Gastrocnemius medialis (tissue), 4 donors: ENCODE measurements at regions not wholly inside any gene's neighbourhood (a gene's known extent, or its start where the extent isn't known, plus 50 kb on each side); places are given as distances from the start of the nearest gene placed in this dataset.

Source experiments
- ATAC-seq, 2 donors: fragments of 150-250 bp; one replicate each; pipeline ENCODE4 v1.9.1; 2016
- DNase-seq, 2 donors: peaks; one replicate each; pipeline ENCODE4 v3.0.0-alpha.2; 2019
- H3K27ac ChIP-seq, 4 donors: fragments of 200-600 bp; sonication (generic); 1 replicate in 1 of 4; 2 replicates in 3 of 4; pipeline ENCODE4 v1.5.1; 2016 to 2018; ENCODE audit warnings: mild to moderate bottlenecking in 2 of 4, moderate library complexity in 1 of 4
- H3K27me3 ChIP-seq, 3 donors: fragments of 200-600 bp; sonication (generic) in 2 of 3; 1 replicate in 1 of 3; 2 replicates in 2 of 3; pipeline versions ENCODE4 v1.5.1 to v1.6.0; 2016 to 2019; ENCODE audit warnings: mild to moderate bottlenecking in 1 of 3, moderate library complexity in 1 of 3
- H3K36me3 ChIP-seq, 2 donors: fragments of 200-600 bp; sonication (generic) in 1 of 2; one replicate each; pipeline ENCODE4 v1.5.1; 2017 to 2018
- H3K4me1 ChIP-seq, 2 donors: fragments of 200-600 bp; sonication (generic) in 1 of 2; one replicate each; pipeline ENCODE4 v1.5.1; 2016 to 2017; ENCODE audit warnings: mild to moderate bottlenecking in 2 of 2
- H3K4me3 ChIP-seq, 4 donors: fragments of 200-600 bp; sonication (generic) in 3 of 4; 1 replicate in 1 of 4; 2 replicates in 3 of 4; pipeline ENCODE4 v1.5.1; 2016 to 2019; ENCODE audit warnings: mild to moderate bottlenecking in 2 of 4
- H3K9me3 ChIP-seq, 3 donors: fragments of 200-600 bp; sonication (generic) in 2 of 3; 1 replicate in 1 of 3; 2 replicates in 2 of 3; pipeline ENCODE4 v1.5.1; 2016 to 2019
- CTCF ChIP-seq, 5 experiments: fragments of 450-650 bp in 3 of 5; fragments of 200-600 bp in 2 of 5; sonication (generic) in 2 of 5; IDR thresholded peaks in 4 of 5; conservative IDR thresholded peaks in 1 of 5; 1 replicate in 4 of 5; 2 replicates in 1 of 5; pipeline ENCODE4 v1.5.1; 2016 to 2019; ENCODE audit warnings: antibody characterized with exemption in 5 of 5, mild to moderate bottlenecking in 3 of 5, moderate library complexity in 3 of 5
- POLR2A ChIP-seq, 2 donors: fragments of 450-650 bp; IDR thresholded peaks; one replicate each; pipeline ENCODE4 v1.6.1; 2017; ENCODE audit warnings: antibody characterized with exemption in 2 of 2, mild to moderate bottlenecking in 2 of 2, moderate library complexity in 2 of 2
- in situ Hi-C, 4 donors: fragments of 200-750 bp; cut with MboI; loops; one replicate each; pipeline versions ENCODE4 v1.15.0 to v1.8.0; 2017; ENCODE audit warnings: low sequenced_read_pairs in 4 of 4
- intact Hi-C: fragments of 100-400 bp; cut with DNase I; formaldehyde crosslinking; loops from one replicate; pipeline ENCODE4 v1.15.1; 2023; ENCODE audit warnings: low total_unique reads

- intact Hi-C loops: no loop called here
- TF ChIP-seq CTCF (IDR thresholded peaks at IDR 0.05 in 4 of 5, conservative IDR thresholded peaks at IDR 0.05 in 1 of 5) (no peak), POLR2A (IDR thresholded peaks at IDR 0.05) (no peak)
- in situ Hi-C loops: no loop called here
Measured at GRCh38 chr13:82294226-82294625, 1588.0 kb downstream of the SLITRK1 start.

GRCh38 chr13:82292334-82292733 lies 1589.9 kb downstream of the SLITRK1 start:
- intact Hi-C loops: no loop called here
- Histone ChIP-seq H3K27me3 (no peaks in the 10 kb centered on the region), H3K4me1 (no peaks in the 10 kb centered on the region), H3K4me3 (no peak overlapping the region), H3K9me3 (no peaks in the 10 kb centered on the region), H3K27ac (no peak overlapping the region), H3K36me3 (no peaks in the 10 kb centered on the region)
- no peak for ATAC-seq
- in situ Hi-C loops: no loop called here
- no peak for DNase-seq
- no peak for TF ChIP-seq POLR2A (IDR thresholded peaks at IDR 0.05)
- TF ChIP-seq CTCF (IDR thresholded peaks at IDR 0.05 in 4 of 5, conservative IDR thresholded peaks at IDR 0.05 in 1 of 5): no peak

More at GRCh38 chr13:82294226-82294625, 1588.0 kb downstream of the SLITRK1 start:
- Histone ChIP-seq H3K4me3 (no peak overlapping the region), H3K9me3 (no peaks in the 10 kb centered on the region), H3K4me1 (no peaks in the 10 kb centered on the region), H3K27ac (no peak overlapping the region), H3K27me3 (no peaks in the 10 kb centered on the region), H3K36me3 (no peaks in the 10 kb centered on the region)
- DNase-seq (no peak), ATAC-seq (no peak)

- in situ Hi-C loops: no loop called here
Measured at GRCh38 chr13:82291852-82292251, 1590.4 kb downstream of the SLITRK1 start.

GRCh38 chr13:82275644-82276043 lies 1606.6 kb downstream of the SLITRK1 start:
- Histone ChIP-seq H3K9me3 (no peaks in the 10 kb centered on the region), H3K4me1 (no peaks in the 10 kb centered on the region), H3K36me3 (no peaks in the 10 kb centered on the region), H3K4me3 (no peak overlapping the region), H3K27me3 (no peaks in the 10 kb centered on the region), H3K27ac (no peak overlapping the region)
- intact Hi-C loops (no loop called here), in situ Hi-C loops (no loop called here)
- TF ChIP-seq CTCF (IDR thresholded peaks at IDR 0.05 in 4 of 5, conservative IDR thresholded peaks at IDR 0.05 in 1 of 5) (no peak), POLR2A (IDR thresholded peaks at IDR 0.05) (no peak)
- no peak for ATAC-seq
- no peak for DNase-seq

More at GRCh38 chr13:82291852-82292251, 1590.4 kb downstream of the SLITRK1 start:
- no peak for TF ChIP-seq CTCF (IDR thresholded peaks at IDR 0.05 in 4 of 5, conservative IDR thresholded peaks at IDR 0.05 in 1 of 5)
- TF ChIP-seq POLR2A (IDR thresholded peaks at IDR 0.05): no peak
- Histone ChIP-seq H3K4me1 (no peaks in the 10 kb centered on the region), H3K27ac (no peak overlapping the region), H3K36me3 (no peaks in the 10 kb centered on the region), H3K9me3 (no peaks in the 10 kb centered on the region), H3K4me3 (no peak overlapping the region), H3K27me3 (no peaks in the 10 kb centered on the region)
- intact Hi-C loops: no loop called here
- ATAC-seq: no peak
- DNase-seq: no peak

GRCh38 chr13:82259284-82259683 lies 1623.0 kb downstream of the SLITRK1 start:
- no peak overlapping the region for H3K4me3 ChIP-seq
- H3K36me3 ChIP-seq: no peaks in the 10 kb centered on the region
- intact Hi-C loops: no loop called here
- DNase-seq (no peak), ATAC-seq (no peak)
- in situ Hi-C loops: no loop called here
- no peak overlapping the region for H3K27ac ChIP-seq
- H3K27me3 ChIP-seq: no peaks in the 10 kb centered on the region
- TF ChIP-seq POLR2A (IDR thresholded peaks at IDR 0.05) (no peak), CTCF (IDR thresholded peaks at IDR 0.05 in 4 of 5, conservative IDR thresholded peaks at IDR 0.05 in 1 of 5) (no peak)
- H3K9me3 ChIP-seq: no peaks in the 10 kb centered on the region
- H3K4me1 ChIP-seq: no peaks in the 10 kb centered on the region
